HG03064 (cell line): ENCODE measurements at regions not wholly inside any gene's neighbourhood (a gene's known extent, or its start where the extent isn't known, plus 50 kb on each side); places are given as distances from the start of the nearest gene placed in this dataset.
"Not testable (repeated sequence)": the region's sequence is repeated elsewhere in the genome, so short reads cannot be mapped to it uniquely, and the experiment has no call there.

Experiments
- ATAC-seq: cut with Tn5 transposase; IDR thresholded peaks from one replicate; pipeline ENCODE4 v1.9.1; 2021; ENCODE audit warnings: low read depth; ENCODE audit not compliant: unreplicated experiment

- ATAC-seq = not testable (repeated sequence)
Observed at GRCh38 chr12:17025424-17025823, 419.5 kb upstream of the LMO3 start.

DNA sequence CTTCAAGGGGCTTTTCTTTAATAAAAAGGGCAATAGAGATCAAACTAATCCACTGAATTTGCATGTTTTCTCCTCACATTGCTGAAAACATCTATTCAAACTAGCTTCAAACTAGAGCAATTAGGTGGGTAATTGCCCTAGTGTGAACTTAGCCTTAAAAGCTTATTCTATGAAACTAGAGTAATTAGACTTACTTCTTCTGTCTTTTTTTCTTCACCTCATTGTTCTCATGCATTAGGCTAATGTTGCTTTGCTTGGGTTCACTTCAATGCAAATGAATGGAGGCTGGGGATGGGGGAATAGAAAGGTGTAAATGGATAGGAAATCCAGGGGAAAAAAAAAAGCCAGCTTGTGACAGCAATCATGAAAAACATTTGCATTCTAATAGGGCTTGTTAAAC lies 414.8 kb upstream of the LMO3 start:
- ATAC-seq = no peak

DNA sequence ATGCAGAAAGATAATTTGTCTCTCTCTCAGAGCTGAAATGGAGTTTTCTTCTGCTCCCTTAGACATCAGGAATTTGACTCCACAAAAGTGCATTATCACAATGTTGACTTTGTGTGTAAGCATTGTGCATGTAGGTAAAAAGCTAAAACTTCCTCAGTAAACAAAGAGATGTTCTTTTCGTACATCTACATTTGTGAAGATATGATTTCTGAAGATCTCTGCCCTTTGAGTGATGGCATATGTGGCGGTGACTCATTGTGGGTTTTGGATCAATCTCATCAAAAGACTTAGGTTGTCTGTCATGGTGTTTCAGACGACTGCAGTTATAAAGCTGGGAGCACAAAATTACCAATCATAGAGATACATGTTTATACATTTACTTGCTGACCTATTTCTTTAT lies 411.4 kb upstream of the LMO3 start:
- ATAC-seq = no peak

DNA sequence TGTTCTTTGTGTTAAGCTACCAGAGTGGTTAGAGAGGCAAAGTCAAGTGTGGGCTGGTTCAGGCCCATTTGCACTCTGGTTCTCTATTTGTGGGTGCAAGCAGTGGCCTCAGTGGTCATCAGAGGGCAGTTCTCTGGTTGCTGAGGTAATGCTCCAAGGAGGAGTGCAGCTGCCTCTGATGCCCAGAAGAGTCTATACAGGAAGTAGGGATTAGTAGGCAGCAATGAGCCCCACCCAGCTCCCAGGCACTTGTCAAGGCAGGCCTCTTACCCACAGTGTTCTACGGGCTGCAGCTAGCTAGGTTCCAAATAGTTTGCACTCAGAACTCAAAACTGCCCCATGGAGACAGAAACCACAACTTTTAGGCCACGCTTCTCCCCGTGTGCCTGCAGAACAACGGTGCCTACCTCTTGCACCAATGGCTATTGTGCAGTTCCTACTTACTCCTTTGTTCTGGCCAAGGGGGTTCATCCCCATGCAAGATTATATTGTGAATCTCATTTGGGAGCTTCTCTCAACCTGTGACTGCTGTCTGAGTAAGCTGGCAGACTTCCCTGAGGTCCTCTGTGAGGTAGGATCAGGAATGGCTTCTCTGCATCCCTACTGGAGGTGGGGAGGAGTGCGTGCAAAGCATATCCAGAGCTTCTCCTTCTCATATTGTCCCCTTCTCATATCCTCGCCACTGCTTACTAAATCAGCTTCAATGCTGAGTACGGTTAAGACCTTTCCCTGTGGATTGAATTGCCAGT lies 410.3 kb upstream of the LMO3 start:
- no peak for ATAC-seq

GRCh38 chr12:17015501-17015900 lies 409.5 kb upstream of the LMO3 start:
- ATAC-seq = no peak

GRCh38 chr12:17007442-17008040 lies 401.6 kb upstream of the LMO3 start:
- ATAC-seq = not testable (repeated sequence)

DNA sequence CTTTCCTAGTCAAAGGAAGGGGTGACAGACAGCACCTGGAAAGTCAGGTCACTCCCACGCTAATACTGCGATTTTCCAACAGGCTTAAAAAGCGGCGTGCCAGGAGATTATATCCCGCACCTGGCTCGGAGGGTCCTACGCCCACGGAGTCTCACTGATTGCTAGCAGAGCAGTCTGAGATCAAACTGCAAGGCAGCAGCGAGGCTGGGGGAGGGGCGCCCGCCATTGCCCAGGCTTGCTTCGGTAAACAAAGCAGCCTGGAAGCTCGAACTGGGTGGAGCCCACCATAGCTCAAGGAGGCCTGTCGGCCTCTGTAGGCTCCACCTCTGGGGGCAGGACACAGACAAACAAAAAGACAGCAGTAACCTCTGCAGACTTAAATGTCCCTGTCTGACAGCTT lies 392.6 kb upstream of the LMO3 start:
- ATAC-seq = not testable (repeated sequence)

DNA sequence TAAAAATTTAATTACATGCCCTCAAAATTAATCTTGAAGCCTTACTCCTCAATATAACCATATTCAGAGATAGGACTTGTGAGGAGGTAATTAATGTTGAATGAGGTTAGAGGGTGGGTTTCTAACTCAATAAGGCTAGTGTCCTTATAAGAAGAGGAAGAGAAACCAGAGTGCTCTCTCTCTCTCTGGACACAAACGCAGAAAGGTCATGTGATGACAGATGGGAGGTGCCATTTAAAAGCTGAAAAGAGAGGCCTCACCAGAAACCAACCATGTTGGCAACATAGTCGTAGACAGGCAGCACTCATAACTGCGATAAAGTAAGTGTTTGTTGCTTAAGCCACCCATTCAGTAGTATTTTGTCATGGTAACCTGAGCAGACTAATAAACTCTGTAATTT lies 378.5 kb upstream of the LMO3 start:
- no peak for ATAC-seq

DNA sequence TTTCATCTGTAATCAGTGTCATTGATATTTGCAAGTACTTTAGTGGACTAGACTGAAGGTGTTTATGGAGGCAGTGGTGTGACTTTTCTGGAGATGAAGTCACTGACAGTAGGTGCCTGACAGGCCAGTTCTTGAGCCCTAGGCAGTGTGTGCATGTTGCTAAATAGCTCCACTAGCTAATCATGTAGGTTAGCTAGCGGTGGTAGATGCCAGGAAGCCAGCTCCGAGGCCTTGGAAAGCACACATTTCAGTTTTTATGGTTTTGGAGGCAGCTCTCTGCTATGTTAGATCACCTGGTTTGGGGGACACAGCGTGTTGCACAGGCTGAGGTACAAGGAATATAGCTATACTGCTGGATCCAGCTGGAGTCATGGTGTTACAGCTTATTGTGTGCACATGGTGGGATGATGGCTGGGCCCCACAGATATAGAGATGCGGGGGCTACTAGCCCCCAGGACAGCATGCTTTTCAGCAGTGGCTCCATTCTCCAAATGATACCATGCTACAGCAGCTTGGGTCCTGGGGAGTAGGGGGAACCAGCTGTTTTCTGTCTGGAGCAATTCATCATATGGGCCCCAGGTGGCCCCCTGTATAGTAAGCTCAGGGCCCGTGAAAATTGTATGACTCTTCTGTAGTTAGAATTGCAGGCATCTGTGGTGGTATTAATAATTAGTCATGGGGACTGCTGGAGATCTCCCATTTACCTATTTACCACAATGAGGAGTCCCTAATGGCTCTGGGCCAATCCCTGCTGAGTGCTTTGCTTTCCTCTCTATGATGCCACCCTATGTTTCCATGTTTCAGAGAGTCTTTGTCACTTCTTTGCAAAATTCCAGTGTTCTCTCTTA lies 367.2 kb upstream of the LMO3 start:
- ATAC-seq = no peak

DNA sequence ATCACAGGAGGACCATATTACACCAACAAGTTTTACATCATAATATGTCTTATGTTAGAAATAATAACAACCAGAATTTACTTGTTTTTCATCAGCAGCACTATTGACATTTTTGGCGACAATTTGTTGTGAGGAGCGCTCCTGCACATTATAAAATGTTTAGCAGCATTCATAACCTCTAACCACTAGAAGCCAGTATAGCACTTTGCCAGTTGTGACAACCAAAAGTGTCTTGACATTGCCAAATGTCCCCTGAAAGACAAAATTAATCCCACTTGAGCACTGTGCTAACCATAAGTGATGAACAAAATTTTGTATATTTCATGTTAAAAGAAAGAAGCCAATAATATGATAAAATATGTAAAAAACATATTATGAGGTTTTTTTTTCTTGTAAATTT lies 356.9 kb upstream of the LMO3 start:
- ATAC-seq = no peak

GRCh38 chr12:16955083-16955657 lies 349.2 kb upstream of the LMO3 start:
- no peak for ATAC-seq

DNA sequence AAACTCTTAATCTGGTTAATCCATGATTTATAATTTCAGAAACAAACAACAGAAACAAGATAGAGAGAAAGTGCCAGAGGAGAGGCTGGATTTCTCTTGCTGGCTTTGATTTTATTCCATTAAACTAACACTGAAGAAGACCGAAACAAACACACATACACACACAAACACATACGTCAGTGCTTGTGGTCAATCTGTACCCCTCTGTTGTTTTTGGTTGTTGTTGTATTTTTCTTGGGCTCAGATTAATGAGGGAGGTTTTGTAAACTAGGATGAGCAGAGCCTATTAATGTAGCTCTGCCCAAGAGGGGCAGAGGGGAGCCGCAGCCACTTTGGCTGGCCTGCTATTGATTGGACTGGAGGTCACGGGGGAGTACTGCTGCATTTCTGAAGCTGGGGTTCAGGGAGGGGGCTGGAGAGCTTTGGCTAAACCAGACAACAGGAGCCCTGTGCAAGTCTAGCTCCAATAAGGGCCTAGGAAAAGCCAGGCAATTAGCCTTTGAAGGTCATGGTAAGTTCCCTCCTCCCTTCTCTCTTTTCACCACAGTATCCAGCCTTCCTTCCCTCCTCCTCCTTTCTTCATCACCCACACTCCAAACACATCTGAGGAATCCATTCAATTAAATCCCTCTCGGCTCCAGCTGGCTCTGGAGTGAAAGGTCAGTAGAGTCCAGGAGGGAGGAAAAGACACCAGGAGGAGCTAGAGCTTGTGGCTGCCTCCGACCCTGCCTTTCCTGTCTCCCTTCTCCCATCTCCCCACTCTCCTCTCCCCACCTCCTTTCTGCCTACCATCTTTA lies 344.1 kb upstream of the LMO3 start:
- ATAC-seq = no peak

- no peak for ATAC-seq
Observed at GRCh38 chr12:16949371-16949770, 343.4 kb upstream of the LMO3 start.

DNA sequence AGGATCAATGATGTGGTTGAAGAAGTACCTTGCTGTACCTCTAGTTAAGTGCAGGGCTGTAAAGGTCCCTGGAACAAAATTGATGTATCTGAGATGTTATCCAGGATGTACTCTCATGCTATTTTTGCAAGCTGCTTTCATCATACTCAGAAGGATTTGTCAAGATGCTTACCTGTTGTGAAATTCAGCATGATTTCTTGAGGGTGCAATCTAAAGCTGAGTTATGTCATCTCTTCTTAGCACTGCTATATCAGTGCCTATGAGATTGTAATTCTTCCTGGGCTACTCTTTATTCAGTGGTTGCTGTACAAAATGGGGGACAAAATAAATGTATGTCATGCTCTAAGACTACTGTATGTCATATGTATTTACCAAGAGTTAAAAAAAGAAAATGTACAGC lies 340.7 kb upstream of the LMO3 start:
- no peak for ATAC-seq

GRCh38 chr12:16939871-16940306 lies 333.9 kb upstream of the LMO3 start:
- ATAC-seq = peak; percentile 100

DNA sequence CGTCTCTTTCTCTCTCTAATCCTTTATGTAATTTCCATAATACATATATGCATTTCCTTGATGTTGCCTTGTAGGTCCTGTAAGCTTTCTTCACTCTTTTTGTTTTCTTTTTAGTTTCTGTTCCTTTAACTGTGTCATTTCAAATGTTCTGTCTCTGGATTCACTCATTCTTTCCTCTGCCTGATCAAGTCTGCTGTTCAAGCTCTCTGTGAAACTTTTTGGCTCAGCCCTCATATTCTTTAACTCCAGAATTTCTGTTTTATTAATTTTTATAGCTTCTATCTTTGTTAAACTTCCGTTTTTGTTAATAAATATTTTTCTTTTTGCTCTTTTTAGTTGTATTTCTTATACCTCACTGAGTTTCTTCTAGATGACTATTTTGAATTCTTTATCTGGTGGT lies 321.3 kb upstream of the LMO3 start:
- ATAC-seq = no peak

- ATAC-seq = no peak
Observed at GRCh38 chr12:16920451-16920850, 314.5 kb upstream of the LMO3 start.

DNA sequence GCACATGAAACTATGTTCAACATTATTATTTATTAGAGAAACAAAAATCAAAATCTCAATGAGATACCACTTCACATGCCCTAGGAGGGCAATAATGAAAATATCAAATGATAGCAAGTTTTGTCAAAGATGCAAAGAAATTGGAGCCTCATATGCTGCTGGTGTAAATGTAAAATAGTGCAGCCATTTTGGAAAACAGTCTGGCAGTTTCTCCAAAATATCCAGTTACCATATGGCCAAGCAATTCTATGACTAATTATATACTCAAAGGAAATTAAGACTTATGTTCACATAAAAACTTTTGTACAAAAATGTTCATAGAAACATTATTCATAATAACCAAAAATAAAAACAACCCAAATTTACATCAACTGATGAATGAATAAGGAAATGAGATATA lies 313.6 kb upstream of the LMO3 start:
- no peak for ATAC-seq

GRCh38 chr12:16914853-16915252 lies 308.9 kb upstream of the LMO3 start:
- ATAC-seq = no peak

GRCh38 chr12:16913832-16914490 lies 308.0 kb upstream of the LMO3 start:
- no peak for ATAC-seq
